B cell (primary cell): ENCODE measurements at regions not wholly inside any gene's neighbourhood (a gene's known extent, or its start where the extent isn't known, plus 50 kb on each side); places are given as distances from the start of the nearest gene placed in this dataset.

Experiments used
- ATAC-seq: fragments of 200-7000 bp; cut with Tn5 transposase; one replicate; pipeline ENCODE4 v1.10.0; 2021; ENCODE audit warnings: low read depth, mild to moderate bottlenecking, moderate number of reproducible peaks, moderate library complexity
- CTCF ChIA-PET: fragments of 350-600 bp; sonication (Branson Sonifier 250); formaldehyde crosslinking; loops from one replicate; lab custom pipeline; 2021; ENCODE audit warnings: antibody characterized with exemption, inconsistent platforms; lab: Charles Lee
- POLR2A ChIA-PET: fragments of 350-600 bp; sonication (Branson Sonifier 250); formaldehyde crosslinking; loops from one replicate; lab custom pipeline; 2021; ENCODE audit warnings: antibody characterized with exemption; lab: Charles Lee
- DNase-seq: peaks from one replicate; pipeline ENCODE4 v3.0.0; 2013
- H2AFZ ChIP-seq: 2 replicates; pipeline ENCODE4 v1.6.1; 2012; ENCODE audit warnings: mild to moderate bottlenecking, low read depth, low read length; ENCODE audit not compliant: insufficient read depth, poor library complexity, severe bottlenecking
- H3K27ac ChIP-seq, 2 donors: 1 replicate in 1 of 2; 2 replicates in 1 of 2; pipeline ENCODE4 v1.5.1; 2012 to 2013; ENCODE audit warnings: low read length in 2 of 2, mild to moderate bottlenecking in 2 of 2, moderate library complexity in 1 of 2
- H3K27me3 ChIP-seq, 4 experiments: fragments of 200-600 bp in 1 of 4; sonication (generic) in 1 of 4; replicated peaks in 1 of 4; 1 replicate in 2 of 4; 2 replicates in 2 of 4; pipeline versions ENCODE4 v1.6.1 to v1.7.0; 2013 to 2016; ENCODE audit warnings: low read length in 3 of 4, mild to moderate bottlenecking in 2 of 4, mixed read lengths in 1 of 4, moderate library complexity in 1 of 4; ENCODE audit not compliant: insufficient read depth in 4 of 4, control insufficient read depth in 3 of 4; ENCODE audit errors: control extremely low read depth in 1 of 4
- H3K36me3 ChIP-seq, 2 experiments: replicated peaks in 1 of 2; 1 replicate in 1 of 2; 2 replicates in 1 of 2; pipeline versions ENCODE4 v1.6.1 to v1.7.1; 2013; ENCODE audit warnings: low read length in 1 of 2; ENCODE audit not compliant: insufficient read depth in 2 of 2, control insufficient read depth in 1 of 2; ENCODE audit errors: control extremely low read depth in 1 of 2, extremely low read depth in 1 of 2
- H3K4me1 ChIP-seq, 2 donors: fragments of 200-600 bp in 1 of 2; sonication (generic) in 1 of 2; 1 replicate in 1 of 2; 2 replicates in 1 of 2; pipeline versions ENCODE4 v1.5.1 to v1.6.1; 2013 to 2017; ENCODE audit warnings: low read length in 2 of 2; ENCODE audit not compliant: control insufficient read depth in 2 of 2, insufficient read depth in 2 of 2
- H3K4me2 ChIP-seq: replicated peaks from 2 replicates; pipeline ENCODE3; 2012; ENCODE audit warnings: mild to moderate bottlenecking, low read depth, low read length; ENCODE audit not compliant: poor library complexity, severe bottlenecking
- H3K4me3 ChIP-seq, 5 experiments: fragments of 200-600 bp in 1 of 5; sonication (generic) in 1 of 5; 1 replicate in 3 of 5; 2 replicates in 2 of 5; pipeline versions ENCODE4 v1.5.1 to v1.7.0; 2011 to 2016; ENCODE audit warnings: low read length in 4 of 5, mild to moderate bottlenecking in 4 of 5, low read depth in 2 of 5, control low read depth in 1 of 5, moderate library complexity in 1 of 5; ENCODE audit not compliant: insufficient read depth in 1 of 5; ENCODE audit errors: control extremely low read depth in 1 of 5, extremely low read depth in 1 of 5
- H3K79me2 ChIP-seq: fragments of 200-600 bp; sonication (generic); one replicate; pipeline ENCODE4 v1.6.0; 2016; ENCODE audit warnings: low read length; ENCODE audit not compliant: control insufficient read depth, insufficient read depth
- H3K9ac ChIP-seq: fragments of 200-600 bp; sonication (generic); 2 replicates; pipeline ENCODE4 v1.6.1; 2017; ENCODE audit warnings: mild to moderate bottlenecking, low read length, moderate library complexity
- H3K9me3 ChIP-seq, 3 donors: one replicate each; pipeline versions ENCODE4 v1.6.1 to v1.7.1; 2013; ENCODE audit warnings: low read length in 2 of 3; ENCODE audit not compliant: control insufficient read depth in 2 of 3, insufficient read depth in 1 of 3; ENCODE audit errors: control extremely low read depth in 1 of 3
- H4K20me1 ChIP-seq: 2 replicates; pipeline ENCODE4 v1.6.0; 2012; ENCODE audit warnings: mild to moderate bottlenecking, low read length; ENCODE audit not compliant: insufficient read depth, control insufficient read depth, poor library complexity, severe bottlenecking
- H3K27ac Mint-ChIP-seq: one replicate; pipeline ENCODE4 v1.8.0; 2021; ENCODE audit warnings: mixed read lengths
- H3K27me3 Mint-ChIP-seq: one replicate; pipeline ENCODE4 v1.8.0; 2021; ENCODE audit warnings: mixed read lengths
- H3K4me1 Mint-ChIP-seq: one replicate; pipeline ENCODE4 v1.8.0; 2021; ENCODE audit warnings: mixed read lengths
- H3K4me3 Mint-ChIP-seq: one replicate; pipeline ENCODE4 v1.8.0; 2021; ENCODE audit warnings: mixed read lengths
- H3K9me3 Mint-ChIP-seq: one replicate; pipeline ENCODE4 v1.8.0; 2022; ENCODE audit warnings: mixed read lengths; ENCODE audit not compliant: insufficient read depth
- CTCF ChIP-seq: fragments of 200-600 bp; IDR thresholded peaks from one replicate; pipeline ENCODE4 v1.8.0; 2022; ENCODE audit warnings: antibody characterized with exemption, mild to moderate bottlenecking
- EZH2 ChIP-seq: IDR thresholded peaks from 2 replicates; pipeline ENCODE4 v1.6.1; 2012; ENCODE audit warnings: borderline replicate concordance, low read depth, mild to moderate bottlenecking, moderate library complexity, low read length; ENCODE audit not compliant: insufficient read depth, poor library complexity, severe bottlenecking
- WGBS: methylation state at CpG from one replicate; pipeline ENCODE4 v1.1.5; 2013; ENCODE audit warnings: missing lambda C conversion rate; ENCODE audit not compliant: insufficient coverage; 5-methylcytosine and 5-hydroxymethylcytosine counted together
- intact Hi-C: fragments of 100-400 bp; cut with micrococcal nuclease; formaldehyde crosslinking; loops from one replicate; pipeline ENCODE4 v1.10.0; 2022

- ChIA-PET CTCF (interaction anchor here (0.6 kb wide), 1 partner anchor 10 kb away, joined by 3 read pairs; no protein-coding TSS in a partner anchor), POLR2A (no interaction called here)
- intact Hi-C loops = no loop called here
- Histone ChIP-seq H4K20me1 (no peaks in the 10 kb centered on the region), H3K4me1 (no peaks in the 10 kb centered on the region), H3K9me3 (peaks cover 0 to 2% (median 0%) of the 10 kb centered on the region in 3 donors), H3K9ac (no peak overlapping the region), H3K27me3 (no peaks in the 10 kb centered on the region), H3K36me3 (no peaks in the 10 kb centered on the region), H3K4me2 (no peak overlapping the region), H2AFZ (no peak overlapping the region), H3K4me3 (no peak overlapping the region), H3K27ac (no peak overlapping the region), H3K79me2 (no peaks in the 10 kb centered on the region)
- no peaks in the 10 kb centered on the region for H3K9me3 Mint-ChIP-seq
- H3K27ac Mint-ChIP-seq = no peak overlapping the region
- DNase-seq = no peak
- H3K4me1 Mint-ChIP-seq = no peaks in the 10 kb centered on the region
- TF ChIP-seq CTCF (no peak), EZH2 (no peak)
- no peak overlapping the region for H3K4me3 Mint-ChIP-seq
- WGBS = 72% methylated on average over 3 of the region's 3 CpGs
- ATAC-seq = no peak
- H3K27me3 Mint-ChIP-seq = peaks cover 5% of the 10 kb centered on the region
These were observed 507.4 kb downstream of the MAFB start for GRCh38 chr20:40181676-40182075.

- ATAC-seq (no peak), DNase-seq (no peak)
- ChIA-PET POLR2A (no interaction called here), CTCF (no interaction called here)
- H3K27ac Mint-ChIP-seq = no peak overlapping the region
- Histone ChIP-seq H2AFZ (no peak overlapping the region), H3K4me1 (no peaks in the 10 kb centered on the region), H3K27me3 (no peaks in the 10 kb centered on the region), H3K27ac (no peak overlapping the region), H3K9me3 (peaks cover 0 to under 1% (median 0%) of the 10 kb centered on the region in 3 donors), H3K79me2 (no peaks in the 10 kb centered on the region), H3K9ac (no peak overlapping the region), H3K36me3 (no peaks in the 10 kb centered on the region), H3K4me2 (no peak overlapping the region), H3K4me3 (no peak overlapping the region), H4K20me1 (no peaks in the 10 kb centered on the region)
- 100% methylated on average over 1 of the region's 4 CpGs for WGBS
- TF ChIP-seq CTCF (no peak), EZH2 (no peak)
- intact Hi-C loops = no loop called here
- peaks cover 25% of the 10 kb centered on the region for H3K27me3 Mint-ChIP-seq
- H3K4me3 Mint-ChIP-seq = no peak overlapping the region
- H3K9me3 Mint-ChIP-seq = no peaks in the 10 kb centered on the region
- H3K4me1 Mint-ChIP-seq = no peaks in the 10 kb centered on the region
These were observed 512.8 kb downstream of the MAFB start for GRCh38 chr20:40176098-40176841.
